Effector memory CD4-positive, alpha-beta T cell (primary cell): ENCODE measurements at regions not wholly inside any gene's neighbourhood (a gene's known extent, or its start where the extent isn't known, plus 50 kb on each side); places are given as distances from the start of the nearest gene placed in this dataset.

Experiments
- DNase-seq, 3 donors: peaks; one replicate each; pipeline ENCODE4 v3.0.0-alpha.2; 2020
- H3K27ac ChIP-seq: 2 replicates; pipeline ENCODE4 v1.7.0; 2013; ENCODE audit warnings: mild to moderate bottlenecking, low read length, moderate library complexity; ENCODE audit not compliant: insufficient read depth, poor library complexity, severe bottlenecking
- H3K27me3 ChIP-seq: replicated peaks from 2 replicates; pipeline ENCODE4 v1.7.0; 2013; ENCODE audit warnings: mild to moderate bottlenecking, low read length; ENCODE audit not compliant: insufficient read depth, control insufficient read depth, poor library complexity, severe bottlenecking
- H3K36me3 ChIP-seq: 2 replicates; pipeline ENCODE4 v1.7.0; 2013; ENCODE audit warnings: mild to moderate bottlenecking, low read length, moderate library complexity; ENCODE audit not compliant: control insufficient read depth, insufficient read depth
- H3K4me1 ChIP-seq: 2 replicates; pipeline ENCODE4 v1.7.0; 2013; ENCODE audit warnings: low read length, mild to moderate bottlenecking; ENCODE audit not compliant: control insufficient read depth, insufficient read depth, poor library complexity, severe bottlenecking
- H3K4me3 ChIP-seq: 2 replicates; pipeline ENCODE4 v1.7.0; 2013; ENCODE audit warnings: low read length, low read depth, mild to moderate bottlenecking; ENCODE audit not compliant: insufficient read depth, poor library complexity, severe bottlenecking
- H3K9me3 ChIP-seq: 2 replicates; pipeline ENCODE4 v1.7.0; 2013; ENCODE audit warnings: mild to moderate bottlenecking, low read length, moderate library complexity; ENCODE audit not compliant: control insufficient read depth

- no peak for DNase-seq
- Histone ChIP-seq H3K36me3 (no peaks in the 10 kb centered on the region), H3K4me1 (no peaks in the 10 kb centered on the region), H3K9me3 (no peaks in the 10 kb centered on the region), H3K4me3 (no peak overlapping the region), H3K27ac (no peak overlapping the region), H3K27me3 (no peaks in the 10 kb centered on the region)
Observed at GRCh38 chr13:33438918-33439317, 153.4 kb upstream of the STARD13 start.

- DNase-seq, result no peak
- H3K9me3 ChIP-seq, result no peaks in the 10 kb centered on the region
- H3K27ac ChIP-seq, result no peak overlapping the region
- no peaks in the 10 kb centered on the region for H3K4me1 ChIP-seq
- H3K36me3 ChIP-seq, result no peaks in the 10 kb centered on the region
- no peak overlapping the region for H3K4me3 ChIP-seq
- H3K27me3 ChIP-seq, result no peaks in the 10 kb centered on the region
Observed at GRCh38 chr13:33441015-33441414, 155.5 kb upstream of the STARD13 start.

- Histone ChIP-seq H3K36me3 (no peaks in the 10 kb centered on the region), H3K4me1 (no peaks in the 10 kb centered on the region), H3K4me3 (no peak overlapping the region), H3K9me3 (no peaks in the 10 kb centered on the region), H3K27ac (no peak overlapping the region), H3K27me3 (no peaks in the 10 kb centered on the region)
- DNase-seq, result no peak
Observed at GRCh38 chr13:33445024-33445423, 159.5 kb upstream of the STARD13 start.

- Histone ChIP-seq H3K27me3 (no peaks in the 10 kb centered on the region), H3K4me3 (no peak overlapping the region), H3K4me1 (no peaks in the 10 kb centered on the region), H3K27ac (no peak overlapping the region), H3K36me3 (no peaks in the 10 kb centered on the region), H3K9me3 (no peaks in the 10 kb centered on the region)
- DNase-seq, result no peak
Observed at GRCh38 chr13:33445476-33445875, 159.9 kb upstream of the STARD13 start.

- Histone ChIP-seq H3K27ac (no peak overlapping the region), H3K27me3 (no peaks in the 10 kb centered on the region), H3K9me3 (no peaks in the 10 kb centered on the region), H3K4me1 (no peaks in the 10 kb centered on the region), H3K36me3 (no peaks in the 10 kb centered on the region), H3K4me3 (no peak overlapping the region)
- no peak for DNase-seq
Observed at GRCh38 chr13:33446821-33447725, 161.5 kb upstream of the STARD13 start.

- Histone ChIP-seq H3K27ac (no peak overlapping the region), H3K27me3 (no peaks in the 10 kb centered on the region), H3K4me3 (no peak overlapping the region), H3K9me3 (no peaks in the 10 kb centered on the region), H3K36me3 (no peaks in the 10 kb centered on the region), H3K4me1 (no peaks in the 10 kb centered on the region)
- DNase-seq, result no peak
Observed at GRCh38 chr13:33448889-33449288, 163.3 kb upstream of the STARD13 start.

GRCh38 chr13:33450956-33451709 is 165.6 kb upstream of the STARD13 start:
- DNase-seq, result no peak
- no peak overlapping the region for H3K27ac ChIP-seq
- H3K4me1 ChIP-seq, result no peaks in the 10 kb centered on the region

GRCh38 chr13:33452873-33453517 is 167.4 kb upstream of the STARD13 start:
- Histone ChIP-seq H3K27me3 (no peaks in the 10 kb centered on the region), H3K9me3 (no peaks in the 10 kb centered on the region), H3K27ac (no peak overlapping the region), H3K4me1 (no peaks in the 10 kb centered on the region), H3K36me3 (no peaks in the 10 kb centered on the region), H3K4me3 (no peak overlapping the region)
- DNase-seq, result no peak

More at GRCh38 chr13:33450956-33451709, 165.6 kb upstream of the STARD13 start:
- no peak overlapping the region for H3K4me3 ChIP-seq
- H3K9me3 ChIP-seq, result no peaks in the 10 kb centered on the region
- H3K27me3 ChIP-seq, result no peaks in the 10 kb centered on the region
- H3K36me3 ChIP-seq, result no peaks in the 10 kb centered on the region

GRCh38 chr13:33453936-33454335 is 168.4 kb upstream of the STARD13 start:
- Histone ChIP-seq H3K36me3 (no peaks in the 10 kb centered on the region), H3K9me3 (no peaks in the 10 kb centered on the region), H3K4me3 (no peak overlapping the region), H3K4me1 (no peaks in the 10 kb centered on the region), H3K27me3 (no peaks in the 10 kb centered on the region), H3K27ac (no peak overlapping the region)
- DNase-seq, result no peak
